GM23248 (cell line): ENCODE measurements at regions not wholly inside any gene's neighbourhood (a gene's known extent, or its start where the extent isn't known, plus 50 kb on each side); places are given as distances from the start of the nearest gene placed in this dataset.

Source experiments
- EZH2 ChIP-seq: fragments of 200-600 bp; sonication (generic); IDR thresholded peaks from 2 replicates; pipeline ENCODE4 v1.6.1; 2018; ENCODE audit warnings: antibody characterized with exemption, mild to moderate bottlenecking; ENCODE audit not compliant: insufficient read depth, poor library complexity, severe bottlenecking
- EZH2phosphoT487 ChIP-seq: fragments of 200-600 bp; sonication (generic); IDR thresholded peaks from 2 replicates; pipeline ENCODE4 v1.6.1; 2018; ENCODE audit warnings: antibody characterized with exemption, moderate library complexity, mild to moderate bottlenecking, low read depth; ENCODE audit not compliant: insufficient read depth

DNA sequence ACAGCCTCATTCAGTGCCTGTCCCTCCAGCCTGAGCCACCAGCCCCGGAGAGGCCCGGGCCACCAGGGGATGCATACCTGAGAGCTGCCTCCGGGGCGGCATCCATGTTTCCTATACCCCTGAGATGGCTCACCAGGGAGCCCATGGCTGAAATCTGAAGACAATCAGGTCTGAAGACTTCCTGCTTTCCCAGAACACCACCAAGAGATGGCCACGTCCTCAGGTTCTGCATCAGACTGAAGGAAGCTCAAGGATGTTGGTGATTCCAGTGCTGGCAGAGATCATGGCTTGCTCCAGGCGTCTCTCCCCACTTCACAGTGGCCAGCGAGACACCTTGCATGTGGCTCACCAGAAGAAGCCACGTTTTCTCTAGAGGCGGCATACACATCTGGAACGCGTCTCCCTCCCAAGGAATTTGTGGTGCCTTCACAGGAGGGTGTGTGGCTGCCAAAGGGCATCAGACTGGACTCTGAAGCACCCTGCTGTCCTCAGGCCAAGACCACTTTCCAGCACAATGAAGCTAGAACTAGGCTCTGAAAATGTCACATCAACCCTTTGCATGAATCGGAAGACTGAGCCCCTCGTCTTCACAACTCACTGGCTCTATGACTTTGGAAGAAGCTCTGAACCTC, 170.7 kb upstream of the IRF2BP2 start:
- no peak for TF ChIP-seq EZH2
- no peak for TF ChIP-seq EZH2phosphoT487
